ENCODE measurements at regions not wholly inside any gene's neighbourhood (a gene's known extent, or its start where the extent isn't known, plus 50 kb on each side); places are given as distances from the start of the nearest gene placed in this dataset.
"Not testable (repeated sequence)": the region's sequence is repeated elsewhere in the genome, so short reads cannot be mapped to it uniquely, and the experiment has no call there.

- Mint-ChIP-seq H3K4me3 (no peak overlapping the region), H3K36me3 (no peaks in the 10 kb centered on the region), H3K27ac (no peak overlapping the region), H3K27me3 (peaks cover 2% of the 10 kb centered on the region), H3K9me3 (no peaks in the 10 kb centered on the region), H3K4me1 (no peaks in the 10 kb centered on the region)
Measured at GRCh38 chr3:8170971-8171508, 330.6 kb upstream of the LMCD1 start.

DNA sequence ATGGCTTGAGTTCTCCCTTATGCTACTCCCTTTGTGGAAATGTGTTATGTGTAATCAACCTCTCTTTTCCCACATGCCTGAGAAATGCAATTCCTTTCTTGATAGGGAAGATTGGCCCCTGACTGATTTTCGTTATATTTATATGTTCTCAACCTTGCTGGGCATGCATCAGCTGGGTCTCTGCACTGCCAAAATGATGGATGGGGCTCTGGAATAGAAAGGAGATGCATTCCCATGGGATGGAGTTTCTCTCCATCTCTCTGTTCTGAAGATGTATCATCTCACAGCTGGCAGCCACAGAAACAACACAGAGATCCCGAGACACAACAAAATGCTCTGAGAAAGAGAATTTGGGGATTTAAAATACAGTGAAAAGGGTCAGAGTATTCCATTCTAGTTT is 327.7 kb upstream of the LMCD1 start:
- Mint-ChIP-seq H3K27me3 (peaks cover 2% of the 10 kb centered on the region), H3K9me3 (no peaks in the 10 kb centered on the region), H3K4me3 (no peak overlapping the region)

DNA sequence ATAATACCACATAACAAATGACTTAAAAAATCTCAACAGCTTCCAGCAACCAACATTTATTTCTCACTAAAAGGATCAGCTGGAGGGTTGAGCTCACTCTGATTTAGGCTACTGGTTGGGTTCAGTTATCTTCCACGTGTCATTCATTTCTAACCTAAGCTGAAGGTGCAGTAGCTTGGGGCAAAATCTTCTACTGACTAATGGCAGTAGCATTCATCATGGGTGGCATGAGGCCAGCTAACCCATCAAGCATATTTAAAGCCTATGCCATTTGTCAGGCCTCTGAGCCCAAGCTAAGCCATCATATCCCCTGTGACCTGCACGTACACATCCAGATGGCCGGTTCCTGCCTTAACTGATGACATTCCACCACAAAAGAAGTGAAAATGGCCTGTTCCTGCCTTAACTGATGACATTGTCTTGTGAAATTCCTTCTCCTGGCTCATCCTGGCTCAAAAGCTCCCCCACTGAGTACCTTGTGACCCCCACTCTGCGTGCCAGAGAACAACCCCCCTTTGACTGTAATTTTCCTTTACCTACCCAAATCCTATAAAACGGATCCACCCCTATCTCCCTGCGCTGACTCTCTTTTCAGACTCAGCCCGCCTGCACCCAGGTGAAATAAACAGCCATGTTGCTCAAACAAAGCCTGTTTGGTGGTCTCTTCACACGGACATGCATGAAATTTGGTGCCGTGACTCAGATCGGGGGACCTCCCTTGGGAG is 324.7 kb upstream of the LMCD1 start:
- H3K4me3 Mint-ChIP-seq, H3K27me3 Mint-ChIP-seq, H3K36me3 Mint-ChIP-seq, H3K9me3 Mint-ChIP-seq, H3K27ac Mint-ChIP-seq, H3K4me1 Mint-ChIP-seq: not testable (repeated sequence)

More for the DNA sequence above, 327.7 kb upstream of the LMCD1 start:
- no peaks in the 10 kb centered on the region for H3K36me3 Mint-ChIP-seq
- no peaks in the 10 kb centered on the region for H3K4me1 Mint-ChIP-seq
- H3K27ac Mint-ChIP-seq, result no peak overlapping the region

- not testable (repeated sequence) for H3K9me3 Mint-ChIP-seq, H3K27me3 Mint-ChIP-seq, H3K27ac Mint-ChIP-seq, H3K4me1 Mint-ChIP-seq, H3K4me3 Mint-ChIP-seq, H3K36me3 Mint-ChIP-seq
Measured at GRCh38 chr3:8178516-8178915, 323.1 kb upstream of the LMCD1 start.

- H3K27ac Mint-ChIP-seq, result no peak overlapping the region
- no peaks in the 10 kb centered on the region for H3K36me3 Mint-ChIP-seq
- H3K9me3 Mint-ChIP-seq, result no peaks in the 10 kb centered on the region
- no peak overlapping the region for H3K4me3 Mint-ChIP-seq
- H3K27me3 Mint-ChIP-seq, result no peaks in the 10 kb centered on the region
- no peaks in the 10 kb centered on the region for H3K4me1 Mint-ChIP-seq
Measured at GRCh38 chr3:8182904-8183303, 318.7 kb upstream of the LMCD1 start.

DNA sequence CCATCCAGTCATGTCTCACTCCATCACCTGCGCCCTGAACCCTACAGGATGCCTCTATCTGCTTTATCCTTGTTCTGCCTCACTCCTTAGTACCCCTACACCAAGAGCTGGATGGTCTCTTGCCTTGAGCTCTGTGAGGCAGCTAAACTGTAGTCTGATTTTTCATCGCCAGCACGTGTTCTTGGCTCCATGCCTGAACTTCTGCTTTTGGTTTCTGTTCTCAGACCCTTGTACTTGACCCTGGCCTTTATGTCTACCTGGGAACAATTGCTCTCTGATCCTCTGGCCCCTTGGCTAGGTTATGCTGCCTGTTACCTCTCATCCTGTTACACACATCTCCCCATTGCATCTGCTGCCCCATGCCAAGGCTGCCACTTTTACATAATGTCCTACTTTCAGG is 318.0 kb upstream of the LMCD1 start:
- no peaks in the 10 kb centered on the region for H3K36me3 Mint-ChIP-seq

DNA sequence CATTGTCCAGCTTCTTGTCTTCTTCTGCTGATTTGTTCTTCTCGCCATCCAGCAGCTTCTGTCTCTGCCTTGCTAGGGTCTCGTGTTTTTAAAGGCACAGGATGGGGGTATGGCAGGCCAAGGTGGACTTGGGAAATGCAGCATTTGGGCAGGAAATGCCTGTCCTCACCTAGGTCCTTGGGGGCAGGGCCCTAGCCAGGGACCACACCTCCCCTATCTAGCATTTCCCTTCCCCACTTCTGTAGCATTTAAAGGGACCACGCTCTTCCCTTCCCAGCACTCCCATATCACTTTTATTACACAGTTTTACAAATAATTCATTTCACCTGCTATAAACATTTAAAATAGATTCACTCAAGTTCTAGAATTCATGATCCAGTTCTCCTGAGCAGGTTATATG is 315.4 kb upstream of the LMCD1 start:
- H3K27me3 Mint-ChIP-seq, result no peaks in the 10 kb centered on the region
- no peaks in the 10 kb centered on the region for H3K36me3 Mint-ChIP-seq
- no peaks in the 10 kb centered on the region for H3K4me1 Mint-ChIP-seq
- H3K9me3 Mint-ChIP-seq, result peaks cover 4% of the 10 kb centered on the region
- H3K27ac Mint-ChIP-seq, result no peak overlapping the region
- H3K4me3 Mint-ChIP-seq, result no peak overlapping the region

More for the DNA sequence above, 318.0 kb upstream of the LMCD1 start:
- Mint-ChIP-seq H3K4me1 (no peaks in the 10 kb centered on the region), H3K4me3 (no peak overlapping the region), H3K27me3 (no peaks in the 10 kb centered on the region), H3K9me3 (no peaks in the 10 kb centered on the region), H3K27ac (no peak overlapping the region)

DNA sequence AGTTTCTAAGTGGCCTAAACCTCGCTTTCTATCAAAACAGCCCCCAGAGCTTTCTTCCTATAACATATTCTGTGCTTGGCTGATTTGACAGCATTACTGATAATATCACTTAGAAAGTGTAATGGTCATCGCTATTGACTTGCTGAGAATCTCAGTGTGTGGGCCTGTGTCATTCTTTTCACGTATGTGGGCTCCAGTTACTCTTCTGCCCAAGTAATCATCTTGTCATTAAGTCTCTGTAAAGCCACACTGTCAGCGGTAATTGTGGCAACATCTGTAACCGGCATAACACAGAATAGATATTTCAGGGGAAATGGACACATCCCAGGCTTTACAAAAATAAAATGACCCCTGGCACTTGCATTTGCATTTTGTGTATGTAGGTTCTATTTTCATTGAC is 313.6 kb upstream of the LMCD1 start:
- H3K9me3 Mint-ChIP-seq, result peaks cover 7% of the 10 kb centered on the region

DNA sequence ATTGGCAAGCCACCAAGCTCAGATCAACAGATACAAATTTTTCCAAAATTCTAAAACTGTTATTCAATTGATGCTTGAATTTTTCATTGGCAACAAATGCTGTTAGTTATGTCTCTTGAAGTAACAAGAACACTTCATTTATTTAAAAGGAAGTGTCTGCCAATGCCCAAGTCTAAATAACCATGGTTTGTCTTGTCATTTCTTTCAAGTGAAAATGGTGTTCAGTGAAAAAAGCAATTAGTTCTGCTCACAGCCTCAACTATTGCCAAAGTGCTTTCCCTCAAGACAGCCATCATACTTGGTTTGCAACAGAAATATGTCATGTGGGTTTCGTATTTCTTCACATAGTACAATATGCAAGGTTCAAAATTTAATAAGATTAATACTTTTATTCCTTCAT is 312.6 kb upstream of the LMCD1 start:
- Mint-ChIP-seq H3K9me3 (peaks cover 11% of the 10 kb centered on the region), H3K4me1 (no peaks in the 10 kb centered on the region), H3K36me3 (no peaks in the 10 kb centered on the region), H3K4me3 (no peak overlapping the region), H3K27ac (no peak overlapping the region), H3K27me3 (peaks cover 1% of the 10 kb centered on the region)

More for the DNA sequence above, 313.6 kb upstream of the LMCD1 start:
- Mint-ChIP-seq H3K4me1 (no peaks in the 10 kb centered on the region), H3K27me3 (no peaks in the 10 kb centered on the region), H3K4me3 (no peak overlapping the region), H3K27ac (no peak overlapping the region), H3K36me3 (no peaks in the 10 kb centered on the region)

DNA sequence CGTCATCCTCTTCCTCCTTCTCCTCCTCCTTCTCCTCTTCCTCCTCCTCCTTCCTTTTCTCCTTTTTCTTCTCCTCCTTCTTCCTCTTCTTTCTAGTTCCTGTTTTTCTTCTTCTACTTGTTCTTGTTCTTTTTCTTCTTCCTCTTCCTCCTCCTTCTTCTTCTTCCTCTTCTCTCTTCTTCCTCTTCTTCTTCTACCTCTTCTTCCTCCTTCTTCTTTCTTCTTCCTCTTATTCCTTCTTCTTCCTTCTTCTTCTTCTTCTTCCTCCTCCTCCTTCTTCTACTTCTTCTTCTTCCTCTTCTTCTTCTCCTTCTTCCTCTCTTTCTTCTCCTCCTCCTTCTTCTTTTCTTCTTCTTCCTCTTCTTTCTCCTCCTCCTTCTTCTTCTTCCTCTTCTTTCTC is 310.2 kb upstream of the LMCD1 start:
- H3K4me1 Mint-ChIP-seq, result no peaks in the 10 kb centered on the region
- no peak overlapping the region for H3K4me3 Mint-ChIP-seq
- H3K27ac Mint-ChIP-seq, result no peak overlapping the region
- H3K36me3 Mint-ChIP-seq, result no peaks in the 10 kb centered on the region
- peaks cover 11% of the 10 kb centered on the region for H3K9me3 Mint-ChIP-seq
- H3K27me3 Mint-ChIP-seq, result peaks cover 2% of the 10 kb centered on the region

DNA sequence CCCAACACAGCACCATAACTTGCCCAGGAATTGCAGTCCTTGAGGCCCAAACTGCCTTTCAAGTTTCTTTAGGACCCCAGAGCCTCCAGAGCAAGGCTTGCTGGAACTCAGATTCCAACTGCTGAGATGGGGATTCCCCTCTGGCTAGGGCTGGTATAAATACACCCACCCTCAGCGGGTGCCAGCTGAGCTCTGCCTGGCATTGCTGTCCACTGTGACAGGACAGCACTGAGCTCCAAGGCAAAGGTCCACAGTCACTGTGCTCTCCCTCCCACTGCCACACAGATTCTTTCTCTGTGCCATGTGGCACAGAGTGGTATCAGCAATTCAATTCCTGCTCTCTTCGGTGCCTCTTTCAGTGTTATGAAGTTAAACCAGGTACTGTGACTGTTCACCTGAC is 304.2 kb upstream of the LMCD1 start:
- Mint-ChIP-seq H3K9me3 (peaks cover 6% of the 10 kb centered on the region), H3K4me1 (no peaks in the 10 kb centered on the region), H3K27ac (no peak overlapping the region), H3K4me3 (no peak overlapping the region), H3K36me3 (no peaks in the 10 kb centered on the region), H3K27me3 (peaks cover 2% of the 10 kb centered on the region)

- Mint-ChIP-seq H3K9me3 (no peaks in the 10 kb centered on the region), H3K4me1 (no peaks in the 10 kb centered on the region), H3K27me3 (peaks cover 1% of the 10 kb centered on the region), H3K4me3 (no peak overlapping the region), H3K36me3 (no peaks in the 10 kb centered on the region), H3K27ac (no peak overlapping the region)
Measured at GRCh38 chr3:8198605-8199004, 303.0 kb upstream of the LMCD1 start.

DNA sequence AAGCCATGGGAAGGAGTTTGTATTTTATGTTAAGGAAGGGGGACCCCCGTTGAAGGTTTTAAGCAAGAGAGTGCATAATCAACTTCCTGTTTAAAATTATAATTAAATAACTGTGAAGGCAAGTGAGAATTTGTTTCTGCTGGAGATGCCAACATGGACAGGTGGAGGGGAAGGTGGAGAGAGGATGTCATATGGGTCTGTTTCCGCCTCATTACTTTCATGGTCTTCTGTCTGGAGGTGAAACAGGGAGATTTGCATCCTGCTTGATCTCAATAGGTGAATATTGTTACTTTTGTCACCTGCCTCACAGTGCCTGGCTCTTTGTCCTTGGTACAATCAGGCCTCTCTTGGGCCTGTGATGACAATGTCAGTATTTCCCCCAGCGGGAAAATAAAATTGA is 300.6 kb upstream of the LMCD1 start:
- H3K36me3 Mint-ChIP-seq, result no peaks in the 10 kb centered on the region
- no peak overlapping the region for H3K27ac Mint-ChIP-seq
- no peak overlapping the region for H3K4me3 Mint-ChIP-seq
- peaks cover under 1% of the 10 kb centered on the region for H3K27me3 Mint-ChIP-seq
- no peaks in the 10 kb centered on the region for H3K9me3 Mint-ChIP-seq
- no peaks in the 10 kb centered on the region for H3K4me1 Mint-ChIP-seq

DNA sequence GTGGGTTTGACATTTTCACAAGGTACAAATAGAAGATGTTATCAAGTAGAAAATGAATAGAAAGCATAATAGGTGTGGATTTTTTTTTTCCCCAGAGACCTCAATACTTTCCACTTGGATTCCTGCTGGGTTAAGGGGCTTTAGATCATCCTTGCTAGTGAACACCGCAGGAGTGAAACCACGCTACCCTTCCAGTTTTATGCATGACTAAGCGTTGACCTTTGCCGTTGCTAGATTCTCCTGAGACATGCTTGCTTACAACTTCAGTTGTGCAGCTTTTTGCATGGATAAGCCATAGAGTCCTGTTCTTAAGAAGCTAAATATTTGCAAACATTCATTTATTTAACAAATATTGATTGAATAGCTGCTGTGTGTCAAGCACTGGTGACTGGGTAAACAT is 299.7 kb upstream of the LMCD1 start:
- H3K27ac Mint-ChIP-seq, result no peak overlapping the region
- H3K27me3 Mint-ChIP-seq, result no peaks in the 10 kb centered on the region
- no peak overlapping the region for H3K4me3 Mint-ChIP-seq
- H3K36me3 Mint-ChIP-seq, result no peaks in the 10 kb centered on the region
- H3K9me3 Mint-ChIP-seq, result no peaks in the 10 kb centered on the region
- no peaks in the 10 kb centered on the region for H3K4me1 Mint-ChIP-seq

- H3K4me3 Mint-ChIP-seq, result no peak overlapping the region
- H3K27ac Mint-ChIP-seq, result no peak overlapping the region
- no peaks in the 10 kb centered on the region for H3K27me3 Mint-ChIP-seq
- no peaks in the 10 kb centered on the region for H3K36me3 Mint-ChIP-seq
- H3K4me1 Mint-ChIP-seq, result no peaks in the 10 kb centered on the region
- no peaks in the 10 kb centered on the region for H3K9me3 Mint-ChIP-seq
Measured at GRCh38 chr3:8204331-8204730, 297.3 kb upstream of the LMCD1 start.

DNA sequence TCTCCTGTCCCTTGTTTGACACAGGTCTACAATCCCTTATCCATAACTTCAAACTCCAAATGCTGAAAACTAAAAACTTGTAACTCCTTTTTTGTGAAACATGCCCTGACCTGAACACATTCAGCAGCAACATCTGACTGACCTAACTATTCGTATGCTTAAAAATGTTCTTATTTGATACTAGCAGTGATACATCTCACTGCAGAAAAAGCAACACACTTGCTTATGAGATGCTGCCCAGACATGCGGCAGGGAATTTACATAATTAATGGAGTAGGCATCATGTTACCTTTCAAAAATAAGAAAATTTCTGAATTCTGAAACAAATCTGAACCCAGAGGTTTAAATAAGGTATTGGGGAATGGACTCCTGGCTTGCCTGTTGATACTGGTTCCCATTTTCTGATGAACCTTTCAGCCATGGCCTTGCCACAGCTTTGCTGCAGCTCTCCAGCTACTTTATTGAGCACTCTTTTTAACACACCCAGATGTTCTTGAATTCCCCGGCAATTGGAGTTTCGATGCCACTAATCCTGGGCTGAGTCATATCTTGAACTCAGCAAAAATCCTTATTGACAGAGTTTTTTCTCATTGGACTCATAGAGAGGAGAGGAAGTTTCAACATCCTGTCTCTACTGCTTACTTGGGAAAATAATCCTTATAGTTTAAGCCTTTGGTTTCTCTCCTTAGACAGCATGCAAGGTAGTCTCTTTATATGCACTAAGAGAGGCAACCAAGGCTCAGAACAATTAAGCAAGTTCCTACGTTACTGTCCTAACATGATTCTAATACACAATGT is 296.6 kb upstream of the LMCD1 start:
- H3K27ac Mint-ChIP-seq, result no peak overlapping the region
- H3K27me3 Mint-ChIP-seq, result no peaks in the 10 kb centered on the region
- no peak overlapping the region for H3K4me3 Mint-ChIP-seq
- no peaks in the 10 kb centered on the region for H3K4me1 Mint-ChIP-seq
- no peaks in the 10 kb centered on the region for H3K9me3 Mint-ChIP-seq
- no peaks in the 10 kb centered on the region for H3K36me3 Mint-ChIP-seq

Measured in activated naive CD4-positive, alpha-beta T cell treated with anti-CD3 and anti-CD28 coated beads, Interleukin-2, amount 50 U/mL, for 24 hours (primary cell).